Thoracic aorta (tissue), 2 donors: ENCODE measurements at regions not wholly inside any gene's neighbourhood (a gene's known extent, or its start where the extent isn't known, plus 50 kb on each side); places are given as distances from the start of the nearest gene placed in this dataset.

Source experiments
- ATAC-seq: fragments of 150-250 bp; one replicate; pipeline ENCODE4 v1.8.0; 2017; ENCODE audit warnings: low read depth; ENCODE audit not compliant: insufficient number of reproducible peaks, low FRiP score
- DNase-seq: peaks from one replicate; pipeline ENCODE4 v3.0.0-alpha.2; 2020; ENCODE audit warnings: low spot score
- H3K27ac ChIP-seq, 2 donors: fragments of 200-600 bp; sonication (generic); 1 replicate in 1 of 2; 2 replicates in 1 of 2; pipeline ENCODE4 v1.5.1; 2016; ENCODE audit warnings: mild to moderate bottlenecking in 2 of 2, moderate library complexity in 2 of 2
- H3K27me3 ChIP-seq: fragments of 200-600 bp; sonication (generic); replicated peaks from 2 replicates; pipeline ENCODE4 v1.6.0; 2016; ENCODE audit warnings: mild to moderate bottlenecking; ENCODE audit not compliant: insufficient read depth
- H3K36me3 ChIP-seq: fragments of 200-600 bp; sonication (generic); one replicate; pipeline ENCODE4 v1.5.1; 2016
- H3K4me1 ChIP-seq, 2 donors: fragments of 200-600 bp; sonication (generic); 1 replicate in 1 of 2; 2 replicates in 1 of 2; pipeline versions ENCODE4 v1.5.1 to v1.6.0; 2016; ENCODE audit warnings: low read depth in 2 of 2, mild to moderate bottlenecking in 1 of 2; ENCODE audit not compliant: control insufficient read depth in 1 of 2
- H3K4me3 ChIP-seq: fragments of 200-600 bp; sonication (generic); 2 replicates; pipeline ENCODE4 v1.5.1; 2016; ENCODE audit warnings: mild to moderate bottlenecking
- H3K9me3 ChIP-seq: fragments of 200-600 bp; sonication (generic); 2 replicates; pipeline ENCODE4 v1.5.1; 2016
- TF ChIP-seq, protein P1 (sequence below): fragments of 200-600 bp; sonication (generic); IDR thresholded peaks from one replicate; pipeline ENCODE4 v1.5.1; 2019; ENCODE audit warnings: antibody characterized with exemption

DNA sequence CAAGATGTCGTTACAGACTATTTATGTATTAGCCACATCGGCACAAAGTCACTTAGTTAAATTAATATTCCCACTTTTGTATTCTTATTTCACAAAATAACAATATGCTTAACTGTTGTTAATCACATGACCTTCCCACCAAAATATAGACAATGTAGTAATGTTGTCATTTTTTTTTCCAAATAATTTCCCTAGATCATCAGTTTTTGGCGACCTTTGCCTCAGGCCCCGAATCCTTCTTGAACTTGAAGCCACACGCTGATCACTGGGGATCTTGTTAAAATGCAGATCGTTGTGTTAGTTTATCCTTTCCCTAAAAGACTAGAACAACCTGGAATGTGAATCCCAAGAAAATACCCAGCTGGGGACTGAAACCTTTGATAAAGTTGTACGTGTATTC, 497.6 kb downstream of the SUCLG1 start:
- DNase-seq (no peak), ATAC-seq (no peak)
- Histone ChIP-seq H3K27me3 (no peaks in the 10 kb centered on the region), H3K9me3 (no peaks in the 10 kb centered on the region), H3K4me3 (no peak overlapping the region), H3K27ac (no peak overlapping the region), H3K4me1 (no peaks in the 10 kb centered on the region), H3K36me3 (no peaks in the 10 kb centered on the region)
- TF ChIP-seq, protein P1, sequence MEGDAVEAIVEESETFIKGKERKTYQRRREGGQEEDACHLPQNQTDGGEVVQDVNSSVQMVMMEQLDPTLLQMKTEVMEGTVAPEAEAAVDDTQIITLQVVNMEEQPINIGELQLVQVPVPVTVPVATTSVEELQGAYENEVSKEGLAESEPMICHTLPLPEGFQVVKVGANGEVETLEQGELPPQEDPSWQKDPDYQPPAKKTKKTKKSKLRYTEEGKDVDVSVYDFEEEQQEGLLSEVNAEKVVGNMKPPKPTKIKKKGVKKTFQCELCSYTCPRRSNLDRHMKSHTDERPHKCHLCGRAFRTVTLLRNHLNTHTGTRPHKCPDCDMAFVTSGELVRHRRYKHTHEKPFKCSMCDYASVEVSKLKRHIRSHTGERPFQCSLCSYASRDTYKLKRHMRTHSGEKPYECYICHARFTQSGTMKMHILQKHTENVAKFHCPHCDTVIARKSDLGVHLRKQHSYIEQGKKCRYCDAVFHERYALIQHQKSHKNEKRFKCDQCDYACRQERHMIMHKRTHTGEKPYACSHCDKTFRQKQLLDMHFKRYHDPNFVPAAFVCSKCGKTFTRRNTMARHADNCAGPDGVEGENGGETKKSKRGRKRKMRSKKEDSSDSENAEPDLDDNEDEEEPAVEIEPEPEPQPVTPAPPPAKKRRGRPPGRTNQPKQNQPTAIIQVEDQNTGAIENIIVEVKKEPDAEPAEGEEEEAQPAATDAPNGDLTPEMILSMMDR, result no peak

DNA sequence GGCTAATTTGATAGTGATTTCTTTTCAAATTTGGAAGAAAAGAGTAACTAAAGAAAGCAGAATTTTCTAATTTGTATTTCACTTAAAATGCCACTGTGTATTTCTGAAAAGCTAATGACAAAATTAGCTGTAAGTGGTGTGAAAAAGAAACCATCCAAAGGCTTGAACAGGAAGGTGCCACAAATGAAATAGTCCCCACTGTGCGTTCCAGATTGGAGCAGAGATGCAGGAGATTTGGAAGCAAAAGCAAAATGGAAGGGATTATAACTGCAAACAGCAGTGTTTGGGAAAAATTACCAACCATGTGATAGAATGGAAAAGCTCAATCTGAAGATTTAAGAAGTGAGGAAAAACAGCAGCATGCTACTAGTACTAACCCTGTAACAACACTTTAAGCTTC, 498.7 kb downstream of the SUCLG1 start:
- H3K4me1 ChIP-seq, result no peaks in the 10 kb centered on the region
- no peak for DNase-seq
- TF ChIP-seq, protein P1, result no peak

DNA sequence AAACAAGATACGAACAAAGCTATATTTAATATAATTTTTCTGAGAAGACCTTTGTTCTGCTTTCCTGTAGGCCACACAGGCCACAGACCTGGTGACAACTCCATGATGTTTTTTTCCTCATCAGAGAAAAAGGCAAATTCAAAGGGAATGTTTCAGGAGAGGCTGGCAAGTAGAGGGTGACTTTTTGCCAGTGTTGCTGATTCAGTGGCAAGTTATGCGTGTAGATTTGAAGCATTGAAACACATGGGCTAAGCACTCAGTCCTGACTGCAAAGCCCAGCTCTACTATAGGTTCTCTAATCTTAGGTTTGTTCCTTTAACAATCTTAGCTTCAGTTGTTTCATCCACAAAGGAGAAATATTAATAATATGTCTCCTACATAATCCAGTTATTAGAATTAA, 499.8 kb downstream of the SUCLG1 start:
- ATAC-seq (no peak), DNase-seq (no peak)
- Histone ChIP-seq H3K27ac (no peak overlapping the region), H3K27me3 (no peaks in the 10 kb centered on the region), H3K4me1 (no peaks in the 10 kb centered on the region), H3K4me3 (no peak overlapping the region), H3K36me3 (no peaks in the 10 kb centered on the region), H3K9me3 (no peaks in the 10 kb centered on the region)
- TF ChIP-seq, protein P1, result no peak

More for the DNA sequence above, 498.7 kb downstream of the SUCLG1 start:
- Histone ChIP-seq H3K27me3 (no peaks in the 10 kb centered on the region), H3K9me3 (no peaks in the 10 kb centered on the region), H3K4me3 (no peak overlapping the region), H3K27ac (no peak overlapping the region), H3K36me3 (no peaks in the 10 kb centered on the region)
- no peak for ATAC-seq

DNA sequence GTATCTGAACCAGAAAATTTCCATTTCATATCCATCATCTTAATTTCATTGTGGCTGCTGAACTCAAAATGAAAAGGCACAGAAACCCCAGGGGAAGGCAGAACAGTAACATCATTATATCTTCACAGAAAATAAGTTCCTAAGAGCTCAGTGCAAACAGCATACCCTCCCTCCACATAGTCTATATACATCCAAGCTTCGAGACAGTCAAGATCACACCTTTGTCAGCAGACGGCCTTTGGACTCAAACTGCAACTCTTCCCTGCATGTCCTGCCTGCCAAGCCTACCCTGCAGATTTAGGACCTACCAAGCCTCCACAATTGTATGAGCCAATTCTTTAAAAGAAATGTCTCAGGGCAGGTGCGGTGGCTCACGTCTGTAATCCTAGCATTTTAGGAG, 502.1 kb downstream of the SUCLG1 start:
- Histone ChIP-seq H3K4me1 (no peaks in the 10 kb centered on the region), H3K36me3 (no peaks in the 10 kb centered on the region), H3K27me3 (no peaks in the 10 kb centered on the region), H3K27ac (no peak overlapping the region), H3K9me3 (no peaks in the 10 kb centered on the region), H3K4me3 (no peak overlapping the region)
- no peak for ATAC-seq
- no peak for DNase-seq
- TF ChIP-seq, protein P1, result no peak

DNA sequence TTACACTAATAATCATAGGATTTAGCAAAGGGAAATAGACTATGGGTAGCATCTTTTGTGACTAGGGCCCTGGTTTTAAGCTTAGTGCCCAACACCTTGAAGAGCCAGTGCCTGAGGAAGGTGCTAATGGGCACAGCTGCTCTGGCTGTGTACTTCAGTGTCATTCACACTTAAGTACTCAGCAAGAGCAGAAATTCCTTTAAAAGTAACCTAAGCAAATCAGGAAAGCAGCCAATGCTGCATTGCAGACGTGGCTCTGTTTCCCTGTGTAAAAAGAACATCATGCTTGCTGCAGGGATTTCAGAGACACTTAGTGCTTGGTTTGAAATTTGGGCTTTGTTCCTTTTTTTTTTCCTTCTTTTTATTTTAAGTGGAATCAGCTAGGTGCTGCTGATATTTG, 505.4 kb downstream of the SUCLG1 start:
- no peaks in the 10 kb centered on the region for H3K36me3 ChIP-seq
- H3K27me3 ChIP-seq, result no peaks in the 10 kb centered on the region
- H3K4me3 ChIP-seq, result no peak overlapping the region
- DNase-seq (no peak), ATAC-seq (no peak)
- H3K9me3 ChIP-seq, result no peaks in the 10 kb centered on the region
- TF ChIP-seq, protein P1, result no peak
- no peak overlapping the region for H3K27ac ChIP-seq
- no peaks in the 10 kb centered on the region for H3K4me1 ChIP-seq
